MM.1S (cell line): ENCODE measurements at regions not wholly inside any gene's neighbourhood (a gene's known extent, or its start where the extent isn't known, plus 50 kb on each side); places are given as distances from the start of the nearest gene placed in this dataset.

Source experiments
- EZH2 ChIP-seq: fragments of 300-600 bp; sonication (generic); optimal IDR thresholded peaks from 2 replicates; pipeline ENCODE3; 2017; ENCODE audit warnings: low read depth, mild to moderate bottlenecking, antibody characterized with exemption, low read length, mixed read lengths
- TF ChIP-seq, protein P1 (sequence below): fragments of 300-600 bp; sonication (generic); IDR thresholded peaks from 2 replicates; pipeline ENCODE4 v1.5.1; 2016; ENCODE audit warnings: antibody characterized with exemption, low read length, mixed read lengths

DNA sequence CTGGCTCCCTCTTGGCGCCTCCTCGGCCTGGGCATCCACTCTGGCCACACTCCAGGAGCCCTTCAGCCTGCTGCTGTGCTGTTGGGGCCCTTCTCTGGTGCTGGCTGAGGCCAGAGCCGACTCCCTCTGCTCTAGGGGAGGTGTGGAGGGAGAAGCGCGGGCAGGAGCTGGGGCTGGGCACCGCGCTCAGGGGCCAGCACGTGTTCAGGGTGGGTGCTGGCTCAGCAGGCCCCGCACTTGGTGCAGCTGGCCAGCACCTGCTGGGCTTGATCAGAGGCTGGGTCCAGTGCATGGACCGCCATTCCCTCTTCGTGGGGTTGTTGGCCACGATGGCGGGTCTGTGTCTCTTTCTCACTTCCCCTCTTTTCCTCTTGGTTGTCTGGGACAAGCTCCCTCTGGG, 2381.0 kb downstream of the LRRC4C start:
- TF ChIP-seq, protein P1, sequence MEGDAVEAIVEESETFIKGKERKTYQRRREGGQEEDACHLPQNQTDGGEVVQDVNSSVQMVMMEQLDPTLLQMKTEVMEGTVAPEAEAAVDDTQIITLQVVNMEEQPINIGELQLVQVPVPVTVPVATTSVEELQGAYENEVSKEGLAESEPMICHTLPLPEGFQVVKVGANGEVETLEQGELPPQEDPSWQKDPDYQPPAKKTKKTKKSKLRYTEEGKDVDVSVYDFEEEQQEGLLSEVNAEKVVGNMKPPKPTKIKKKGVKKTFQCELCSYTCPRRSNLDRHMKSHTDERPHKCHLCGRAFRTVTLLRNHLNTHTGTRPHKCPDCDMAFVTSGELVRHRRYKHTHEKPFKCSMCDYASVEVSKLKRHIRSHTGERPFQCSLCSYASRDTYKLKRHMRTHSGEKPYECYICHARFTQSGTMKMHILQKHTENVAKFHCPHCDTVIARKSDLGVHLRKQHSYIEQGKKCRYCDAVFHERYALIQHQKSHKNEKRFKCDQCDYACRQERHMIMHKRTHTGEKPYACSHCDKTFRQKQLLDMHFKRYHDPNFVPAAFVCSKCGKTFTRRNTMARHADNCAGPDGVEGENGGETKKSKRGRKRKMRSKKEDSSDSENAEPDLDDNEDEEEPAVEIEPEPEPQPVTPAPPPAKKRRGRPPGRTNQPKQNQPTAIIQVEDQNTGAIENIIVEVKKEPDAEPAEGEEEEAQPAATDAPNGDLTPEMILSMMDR: no peak
- TF ChIP-seq EZH2: no peak
